Testis (tissue), 2 donors: ENCODE measurements at regions not wholly inside any gene's neighbourhood (a gene's known extent, or its start where the extent isn't known, plus 50 kb on each side); places are given as distances from the start of the nearest gene placed in this dataset.

Experiments
- POLR2A ChIP-seq: fragments of 450-650 bp; IDR thresholded peaks from one replicate; pipeline ENCODE4 v1.6.1; 2017; ENCODE audit warnings: antibody characterized with exemption, mild to moderate bottlenecking, moderate library complexity
- TF ChIP-seq, protein P1 (sequence below), 3 experiments: fragments of 450-650 bp in 2 of 3; fragments of 200-600 bp in 1 of 3; sonication (generic) in 1 of 3; IDR thresholded peaks; one replicate each; pipeline ENCODE4 v1.5.1; 2016 to 2019; ENCODE audit warnings: antibody characterized with exemption in 3 of 3, mild to moderate bottlenecking in 2 of 3, moderate library complexity in 1 of 3

GRCh38 chr5:67305401-67305800 lies 108.8 kb upstream of the CD180 start:
- TF ChIP-seq, protein P1, sequence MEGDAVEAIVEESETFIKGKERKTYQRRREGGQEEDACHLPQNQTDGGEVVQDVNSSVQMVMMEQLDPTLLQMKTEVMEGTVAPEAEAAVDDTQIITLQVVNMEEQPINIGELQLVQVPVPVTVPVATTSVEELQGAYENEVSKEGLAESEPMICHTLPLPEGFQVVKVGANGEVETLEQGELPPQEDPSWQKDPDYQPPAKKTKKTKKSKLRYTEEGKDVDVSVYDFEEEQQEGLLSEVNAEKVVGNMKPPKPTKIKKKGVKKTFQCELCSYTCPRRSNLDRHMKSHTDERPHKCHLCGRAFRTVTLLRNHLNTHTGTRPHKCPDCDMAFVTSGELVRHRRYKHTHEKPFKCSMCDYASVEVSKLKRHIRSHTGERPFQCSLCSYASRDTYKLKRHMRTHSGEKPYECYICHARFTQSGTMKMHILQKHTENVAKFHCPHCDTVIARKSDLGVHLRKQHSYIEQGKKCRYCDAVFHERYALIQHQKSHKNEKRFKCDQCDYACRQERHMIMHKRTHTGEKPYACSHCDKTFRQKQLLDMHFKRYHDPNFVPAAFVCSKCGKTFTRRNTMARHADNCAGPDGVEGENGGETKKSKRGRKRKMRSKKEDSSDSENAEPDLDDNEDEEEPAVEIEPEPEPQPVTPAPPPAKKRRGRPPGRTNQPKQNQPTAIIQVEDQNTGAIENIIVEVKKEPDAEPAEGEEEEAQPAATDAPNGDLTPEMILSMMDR (IDR thresholded peaks at IDR 0.05): no peak
- TF ChIP-seq POLR2A: no peak
